ENCODE measurements at regions not wholly inside any gene's neighbourhood (a gene's known extent, or its start where the extent isn't known, plus 50 kb on each side); places are given as distances from the start of the nearest gene placed in this dataset.

GRCh38 chr1:9183441-9183840, 51.1 kb upstream of the H6PD start:
- TF ChIP-seq, protein P1, sequence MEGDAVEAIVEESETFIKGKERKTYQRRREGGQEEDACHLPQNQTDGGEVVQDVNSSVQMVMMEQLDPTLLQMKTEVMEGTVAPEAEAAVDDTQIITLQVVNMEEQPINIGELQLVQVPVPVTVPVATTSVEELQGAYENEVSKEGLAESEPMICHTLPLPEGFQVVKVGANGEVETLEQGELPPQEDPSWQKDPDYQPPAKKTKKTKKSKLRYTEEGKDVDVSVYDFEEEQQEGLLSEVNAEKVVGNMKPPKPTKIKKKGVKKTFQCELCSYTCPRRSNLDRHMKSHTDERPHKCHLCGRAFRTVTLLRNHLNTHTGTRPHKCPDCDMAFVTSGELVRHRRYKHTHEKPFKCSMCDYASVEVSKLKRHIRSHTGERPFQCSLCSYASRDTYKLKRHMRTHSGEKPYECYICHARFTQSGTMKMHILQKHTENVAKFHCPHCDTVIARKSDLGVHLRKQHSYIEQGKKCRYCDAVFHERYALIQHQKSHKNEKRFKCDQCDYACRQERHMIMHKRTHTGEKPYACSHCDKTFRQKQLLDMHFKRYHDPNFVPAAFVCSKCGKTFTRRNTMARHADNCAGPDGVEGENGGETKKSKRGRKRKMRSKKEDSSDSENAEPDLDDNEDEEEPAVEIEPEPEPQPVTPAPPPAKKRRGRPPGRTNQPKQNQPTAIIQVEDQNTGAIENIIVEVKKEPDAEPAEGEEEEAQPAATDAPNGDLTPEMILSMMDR (IDR thresholded peaks at IDR 0.05): no peak
- intact Hi-C loops (cut with DNase I): no loop called here
- no peaks in the 10 kb centered on the region for H3K36me3 ChIP-seq
- peaks cover 5% of the 10 kb centered on the region for H3K27me3 ChIP-seq
- DNase-seq: no peak
- H3K27ac ChIP-seq: no peak overlapping the region
- no peaks in the 10 kb centered on the region for H3K9me3 ChIP-seq
- peak overlapping the region in 1 of 2 donors; percentile 23 for H3K9ac ChIP-seq (ENCODE audit: low read depth in 2 of 2, low read length in 2 of 2)
- peaks cover 14% of the 10 kb centered on the region for H3K4me1 ChIP-seq
- no peak overlapping the region for H3K4me3 ChIP-seq

DNA sequence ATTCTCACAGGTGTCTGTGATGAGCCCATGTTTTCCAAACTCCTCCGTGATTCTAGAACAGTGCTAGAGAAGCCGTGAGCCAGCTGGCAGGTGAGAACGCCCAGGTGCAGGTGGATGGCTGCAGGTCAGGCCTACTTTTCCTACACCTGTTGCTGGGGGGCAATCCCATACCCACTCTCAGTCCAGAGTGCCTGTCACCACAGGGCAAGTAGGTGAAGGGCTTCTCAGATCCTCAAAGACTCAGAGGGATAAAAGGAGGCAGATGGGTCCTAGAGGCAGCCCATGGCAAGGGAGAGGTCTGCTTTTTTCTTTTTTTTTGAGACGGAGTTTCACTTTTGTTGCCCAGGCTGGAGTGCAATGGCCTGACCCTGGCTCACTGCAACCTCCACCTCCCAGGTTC, 50.7 kb upstream of the H6PD start:
- DNase-seq: no peak
- intact Hi-C loops (cut with DNase I): no loop called here
- Histone ChIP-seq H3K27me3 (peaks cover 5% of the 10 kb centered on the region), H3K36me3 (no peaks in the 10 kb centered on the region), H3K27ac (no peak overlapping the region), H3K4me1 (peaks cover 14% of the 10 kb centered on the region), H3K9me3 (no peaks in the 10 kb centered on the region), H3K4me3 (no peak overlapping the region), H3K9ac (ENCODE audit: low read depth in 2 of 2, low read length in 2 of 2) (peak overlapping the region in 1 of 2 donors; percentile 23)
- TF ChIP-seq, protein P1 (IDR thresholded peaks at IDR 0.05): no peak

GRCh38 chr1:9184749-9185148, 49.8 kb upstream of the H6PD start:
- Histone ChIP-seq H3K36me3 (no peaks in the 10 kb centered on the region), H3K4me1 (peaks cover 14% of the 10 kb centered on the region)
- intact Hi-C loops (cut with DNase I): no loop called here

More at GRCh38 chr1:9184749-9185148, 49.8 kb upstream of the H6PD start:
- Histone ChIP-seq H3K9ac (ENCODE audit: low read depth in 2 of 2, low read length in 2 of 2) (no peak overlapping the region), H3K9me3 (no peaks in the 10 kb centered on the region), H3K27ac (no peak overlapping the region), H3K27me3 (peaks cover 5% of the 10 kb centered on the region), H3K4me3 (no peak overlapping the region)
- TF ChIP-seq, protein P1 (IDR thresholded peaks at IDR 0.05): no peak
- no peak for DNase-seq

All from colonic mucosa (tissue), 4 donors.